ENCODE measurements at regions not wholly inside any gene's neighbourhood (a gene's known extent, or its start where the extent isn't known, plus 50 kb on each side); places are given as distances from the start of the nearest gene placed in this dataset.

DNA sequence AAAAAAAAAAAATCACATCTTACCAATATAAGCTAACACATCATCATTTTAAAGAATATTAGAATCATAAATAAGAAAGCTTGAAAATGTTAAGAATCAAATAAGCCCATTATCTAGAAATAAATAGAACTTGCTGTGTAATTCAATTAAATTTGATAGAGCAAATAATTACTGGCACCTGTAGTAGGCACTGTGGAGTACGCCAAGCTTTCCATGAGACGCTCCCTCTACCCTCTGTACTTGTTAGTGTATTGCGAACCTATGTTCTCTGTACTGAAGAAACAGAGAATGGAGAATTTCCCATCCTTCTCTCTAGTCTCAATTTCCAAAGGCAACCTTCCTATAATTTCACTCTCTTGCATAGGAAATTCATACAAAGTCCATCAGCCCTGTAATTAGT is 61.7 kb upstream of the HAND2 start:
- H3K4me3 ChIP-seq (ENCODE audit: low read depth, low read length), result no peak overlapping the region
- TF ChIP-seq, protein P1, sequence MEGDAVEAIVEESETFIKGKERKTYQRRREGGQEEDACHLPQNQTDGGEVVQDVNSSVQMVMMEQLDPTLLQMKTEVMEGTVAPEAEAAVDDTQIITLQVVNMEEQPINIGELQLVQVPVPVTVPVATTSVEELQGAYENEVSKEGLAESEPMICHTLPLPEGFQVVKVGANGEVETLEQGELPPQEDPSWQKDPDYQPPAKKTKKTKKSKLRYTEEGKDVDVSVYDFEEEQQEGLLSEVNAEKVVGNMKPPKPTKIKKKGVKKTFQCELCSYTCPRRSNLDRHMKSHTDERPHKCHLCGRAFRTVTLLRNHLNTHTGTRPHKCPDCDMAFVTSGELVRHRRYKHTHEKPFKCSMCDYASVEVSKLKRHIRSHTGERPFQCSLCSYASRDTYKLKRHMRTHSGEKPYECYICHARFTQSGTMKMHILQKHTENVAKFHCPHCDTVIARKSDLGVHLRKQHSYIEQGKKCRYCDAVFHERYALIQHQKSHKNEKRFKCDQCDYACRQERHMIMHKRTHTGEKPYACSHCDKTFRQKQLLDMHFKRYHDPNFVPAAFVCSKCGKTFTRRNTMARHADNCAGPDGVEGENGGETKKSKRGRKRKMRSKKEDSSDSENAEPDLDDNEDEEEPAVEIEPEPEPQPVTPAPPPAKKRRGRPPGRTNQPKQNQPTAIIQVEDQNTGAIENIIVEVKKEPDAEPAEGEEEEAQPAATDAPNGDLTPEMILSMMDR (IDR thresholded peaks at IDR 0.05; ENCODE audit: borderline replicate concordance, insufficient read depth, low read depth, low read length), result no peak

DNA sequence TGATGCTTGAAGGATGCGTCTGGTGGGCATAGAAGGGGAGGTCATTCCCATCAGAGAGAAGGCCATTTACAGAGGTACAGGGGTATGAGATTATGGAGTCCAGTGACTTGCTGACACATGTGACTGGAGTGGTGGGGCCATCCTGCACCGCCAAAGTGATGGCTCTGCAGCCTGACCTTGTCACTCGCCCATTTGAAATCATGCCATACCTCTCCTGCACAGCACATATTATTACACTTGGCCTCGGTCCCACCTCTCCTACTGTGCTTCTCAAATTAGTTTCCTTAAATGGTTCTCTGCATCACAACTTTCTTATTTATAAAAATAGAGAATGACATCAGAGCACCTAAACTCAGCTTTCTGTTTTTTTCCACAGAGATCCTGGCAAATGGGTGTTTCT is 60.7 kb upstream of the HAND2 start:
- TF ChIP-seq, protein P1 (IDR thresholded peaks at IDR 0.05; ENCODE audit: borderline replicate concordance, insufficient read depth, low read depth, low read length), result no peak
- H3K4me3 ChIP-seq (ENCODE audit: low read depth, low read length), result no peak overlapping the region

DNA sequence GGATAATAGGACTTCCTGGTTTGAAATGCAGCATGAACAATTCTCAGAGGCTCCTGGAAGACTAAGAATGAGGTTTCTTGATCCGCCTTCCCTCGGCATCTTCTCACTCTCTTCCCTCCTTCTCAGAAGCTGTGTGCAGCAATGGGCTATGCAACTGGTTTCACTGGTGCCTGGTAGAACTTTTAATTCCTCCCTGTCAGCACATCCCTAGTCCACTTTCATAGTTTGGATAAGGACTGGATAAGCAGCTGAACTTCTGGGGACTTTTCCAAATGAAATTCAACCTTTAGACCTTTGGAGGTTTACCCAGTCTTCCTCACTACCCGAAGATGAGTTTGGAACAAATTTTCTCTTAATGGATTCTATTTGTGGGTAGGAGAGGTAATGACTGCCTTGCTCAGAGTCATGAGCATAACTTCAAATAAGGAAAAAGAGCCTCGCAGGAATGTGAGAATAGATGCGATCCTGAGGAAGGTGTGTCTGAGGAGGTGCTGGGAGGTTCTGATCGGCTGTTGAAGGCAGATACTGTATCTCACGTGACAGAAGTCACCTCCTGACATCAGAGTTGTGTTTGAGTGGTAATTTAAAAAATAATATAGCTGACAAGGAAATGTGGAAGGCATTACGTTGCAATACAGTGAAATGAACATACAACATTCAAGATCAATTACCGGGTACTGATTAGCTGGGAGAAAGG is 56.0 kb upstream of the HAND2 start:
- no peak overlapping the region for H3K4me3 ChIP-seq (ENCODE audit: low read depth, low read length)
- TF ChIP-seq, protein P1 (IDR thresholded peaks at IDR 0.05; ENCODE audit: borderline replicate concordance, insufficient read depth, low read depth, low read length), result no peak

DNA sequence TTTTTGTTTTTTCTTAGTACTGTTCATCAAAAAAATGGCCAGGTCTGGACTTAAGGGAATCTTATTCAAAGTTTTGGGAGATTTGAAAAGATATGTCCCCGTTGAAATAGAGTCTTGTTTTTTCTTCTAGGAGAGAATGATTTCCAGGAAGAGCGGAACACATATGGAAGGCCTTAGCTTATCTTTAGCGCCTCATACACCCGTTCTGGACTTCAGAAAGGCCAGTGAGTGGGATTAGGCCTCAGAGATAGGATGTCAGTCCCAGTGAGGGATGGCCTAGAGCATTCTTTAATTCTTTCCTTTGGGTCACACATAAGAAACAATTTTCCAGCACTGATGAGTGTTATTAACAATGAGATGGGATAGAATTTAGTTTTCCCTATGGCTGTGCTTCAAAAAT is 54.5 kb upstream of the HAND2 start:
- TF ChIP-seq, protein P1 (IDR thresholded peaks at IDR 0.05; ENCODE audit: borderline replicate concordance, insufficient read depth, low read depth, low read length), result no peak
- H3K4me3 ChIP-seq (ENCODE audit: low read depth, low read length), result no peak overlapping the region
